NCI-H2196 treated with DMSO at 0.1 percent for 48 hours (cell line): ENCODE measurements at regions not wholly inside any gene's neighbourhood (a gene's known extent, or its start where the extent isn't known, plus 50 kb on each side); places are given as distances from the start of the nearest gene placed in this dataset.

Source experiments
- DNase-seq: peaks from one replicate; lab custom pipeline; 2025; ENCODE audit not compliant: unreplicated experiment; lab: John Stamatoyannopoulos, UW

GRCh38 chr5:8234179-8234770 is 365.3 kb downstream of the MTRR start:
- no peak for DNase-seq

GRCh38 chr5:8238080-8238479 is 369.1 kb downstream of the MTRR start:
- no peak for DNase-seq

DNA sequence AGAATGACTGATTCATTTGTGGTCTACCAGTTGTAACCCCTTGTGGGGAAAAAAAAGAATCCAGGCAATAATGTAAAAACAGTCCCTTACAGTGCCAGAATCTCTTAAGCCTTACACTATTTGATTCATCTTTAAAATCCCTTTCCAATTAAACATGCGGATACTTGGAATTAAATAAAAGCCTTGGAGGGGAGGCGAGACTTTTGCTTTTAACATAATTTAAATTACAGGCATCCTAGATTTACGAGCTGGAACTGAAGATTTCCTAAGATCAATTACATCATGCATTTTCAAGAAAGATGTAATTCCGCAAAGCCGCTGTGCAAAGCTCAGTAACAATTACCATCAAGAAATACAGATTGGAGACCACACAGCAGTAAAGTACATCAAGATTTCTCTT is 370.2 kb downstream of the MTRR start:
- no peak for DNase-seq

GRCh38 chr5:8239646-8240045 is 370.7 kb downstream of the MTRR start:
- no peak for DNase-seq

GRCh38 chr5:8241076-8241475 is 372.1 kb downstream of the MTRR start:
- no peak for DNase-seq

DNA sequence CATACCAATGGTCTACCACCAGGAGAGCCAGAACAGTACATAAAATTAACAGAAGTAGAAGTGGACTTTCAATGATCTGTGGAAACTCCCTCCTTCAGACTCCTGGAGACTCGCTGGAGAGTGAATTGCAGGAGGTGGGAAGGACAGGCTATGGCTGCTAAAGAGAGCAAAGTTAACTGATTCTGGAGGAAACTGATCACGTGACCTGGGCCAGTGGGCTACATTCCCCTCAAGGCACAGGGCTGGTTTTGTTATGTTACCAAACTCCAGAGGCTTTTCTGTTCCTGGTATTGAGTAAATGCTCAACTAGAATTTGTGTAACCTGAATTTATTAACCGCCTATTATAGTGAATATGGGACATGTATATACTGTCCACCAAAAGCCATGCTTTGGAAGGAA is 372.6 kb downstream of the MTRR start:
- no peak for DNase-seq

DNA sequence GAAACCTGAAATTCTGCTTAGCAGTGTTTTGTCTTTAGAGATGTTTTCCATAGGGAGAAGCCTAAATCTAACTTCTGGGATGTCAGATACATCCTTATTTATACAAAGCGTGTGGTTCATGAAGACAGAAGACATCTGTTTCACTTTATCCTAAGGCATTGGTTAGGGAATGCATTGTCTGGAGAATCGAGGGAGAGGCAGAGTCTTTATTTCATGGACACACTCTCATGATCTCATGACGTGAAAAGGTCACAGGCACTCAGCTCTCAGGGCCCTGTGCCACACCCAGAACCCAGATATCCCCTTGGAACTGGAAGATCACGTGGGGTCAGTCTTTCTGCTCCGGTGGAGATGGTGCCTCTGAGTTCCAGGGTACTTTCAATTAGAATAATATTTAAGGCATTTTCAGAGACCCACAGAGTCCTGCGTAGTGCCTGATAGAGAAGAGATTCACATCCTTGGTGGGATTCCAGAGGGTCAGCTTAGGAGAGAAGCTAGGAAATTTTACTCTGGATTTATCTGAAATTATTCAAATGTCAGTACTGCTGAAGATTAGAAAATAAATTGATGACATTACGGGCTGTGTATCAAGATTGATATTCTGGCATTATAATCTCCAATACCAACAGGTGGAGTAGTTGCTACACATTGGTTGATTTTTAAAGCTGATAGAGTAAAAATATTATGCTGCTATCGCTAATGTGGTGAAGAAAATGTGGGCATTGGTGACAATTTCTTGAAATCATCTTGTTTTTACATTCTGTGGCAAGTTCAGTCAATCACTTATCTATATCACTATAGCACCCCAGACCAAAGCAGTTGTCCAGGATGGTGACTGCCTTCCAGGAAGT is 378.3 kb downstream of the MTRR start:
- DNase-seq = no peak

- no peak for DNase-seq
These were observed 384.4 kb downstream of the MTRR start for GRCh38 chr5:8253376-8253775.

DNA sequence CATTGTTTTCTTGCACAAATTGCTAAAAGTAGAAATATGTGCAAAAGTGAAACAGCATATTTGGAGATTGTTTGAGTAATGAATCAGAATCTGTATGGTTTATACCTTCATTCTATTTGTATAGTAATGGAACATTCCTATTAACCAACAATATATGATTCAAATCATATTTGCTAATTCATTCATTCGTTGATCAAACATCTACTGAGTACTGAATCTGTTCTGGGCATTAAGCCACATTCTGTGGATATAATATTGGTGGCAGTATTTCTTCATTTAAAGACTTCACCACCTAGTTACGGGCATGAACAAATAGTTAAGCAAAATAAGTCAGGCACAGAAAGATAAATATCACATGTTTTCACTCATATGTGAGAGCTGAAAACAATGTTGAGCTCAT is 385.7 kb downstream of the MTRR start:
- DNase-seq = no peak

GRCh38 chr5:8258801-8259200 is 389.9 kb downstream of the MTRR start:
- DNase-seq = no peak

DNA sequence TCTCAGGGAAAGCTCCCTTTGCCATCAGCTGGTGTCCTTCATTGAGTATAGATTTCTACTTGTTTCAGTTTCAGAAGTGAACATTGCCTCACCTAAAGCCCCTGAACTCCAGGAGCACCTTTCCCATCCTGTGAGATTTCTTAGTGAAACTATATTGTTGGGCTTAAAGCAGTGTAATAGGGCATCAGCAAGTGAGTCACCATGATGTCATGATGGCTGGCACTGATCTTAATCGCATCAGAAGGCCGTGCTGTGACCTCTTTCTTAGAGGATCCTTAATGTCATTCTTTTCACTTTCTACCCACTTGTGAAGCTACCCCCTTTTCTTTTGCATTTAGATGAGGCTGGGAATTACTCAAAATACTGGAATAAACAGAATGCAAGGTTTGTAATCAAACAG is 401.3 kb downstream of the MTRR start:
- DNase-seq = no peak

GRCh38 chr5:8280711-8281363 is 411.9 kb downstream of the MTRR start:
- DNase-seq = no peak

DNA sequence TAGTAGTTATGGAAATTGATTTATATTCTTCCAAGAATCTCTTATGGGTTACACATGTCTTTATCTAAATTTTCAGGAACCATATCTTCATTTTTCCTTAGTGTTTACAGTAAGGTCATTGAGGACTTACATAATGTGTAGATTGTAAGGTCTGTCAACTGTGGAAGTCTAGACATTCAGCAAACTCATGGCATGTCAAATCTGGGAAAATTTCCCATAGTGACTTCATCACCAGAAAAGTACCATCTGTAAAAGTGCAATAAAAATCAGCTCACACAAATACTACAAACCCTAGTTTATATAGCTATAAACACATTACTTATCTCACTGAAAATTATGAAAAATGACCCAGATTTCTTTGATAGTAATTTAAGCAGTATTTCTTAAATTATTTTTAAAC is 419.4 kb downstream of the MTRR start:
- no peak for DNase-seq

GRCh38 chr5:8288897-8289516 is 420.1 kb downstream of the MTRR start:
- no peak for DNase-seq

DNA sequence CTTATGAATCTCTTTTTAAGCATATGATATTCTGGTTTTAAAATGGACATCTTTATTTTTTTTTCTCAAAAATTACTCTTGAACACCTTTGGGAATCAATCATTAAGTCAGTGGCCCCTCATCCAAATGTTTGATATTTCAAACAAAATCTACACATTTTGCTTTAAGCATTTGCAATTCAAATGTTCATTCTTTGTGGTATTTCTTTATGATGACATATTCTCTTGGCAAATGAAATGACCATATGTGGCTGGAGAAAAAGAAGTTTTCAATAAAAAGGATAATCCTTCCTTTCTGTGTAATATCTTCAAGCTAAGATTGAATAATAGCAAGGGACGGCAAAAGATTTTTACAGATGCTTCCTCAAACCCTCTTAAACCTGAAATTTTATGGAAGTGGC is 420.8 kb downstream of the MTRR start:
- no peak for DNase-seq

GRCh38 chr5:8290721-8291120 is 421.8 kb downstream of the MTRR start:
- no peak for DNase-seq

GRCh38 chr5:8291641-8292040 is 422.7 kb downstream of the MTRR start:
- no peak for DNase-seq

DNA sequence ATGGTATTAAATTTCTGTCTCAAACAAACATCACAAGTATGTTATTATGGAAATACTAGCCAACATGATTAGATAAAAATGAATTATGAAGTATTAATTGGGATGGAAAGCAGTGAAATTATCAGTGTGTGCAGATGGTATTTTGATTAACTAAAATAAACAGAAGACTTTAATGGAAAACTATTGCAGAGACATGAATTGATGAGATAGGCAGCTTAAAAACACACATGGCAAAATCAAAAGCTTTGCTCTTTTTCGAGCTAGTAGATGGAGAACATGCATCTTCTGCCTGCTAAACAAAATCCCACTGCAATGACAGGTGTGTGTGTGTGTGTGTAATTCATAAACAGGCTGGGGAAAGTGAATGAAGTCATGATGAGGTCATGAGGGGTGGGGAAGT is 426.2 kb downstream of the MTRR start:
- DNase-seq = no peak

- no peak for DNase-seq
These were observed 430.8 kb downstream of the MTRR start for GRCh38 chr5:8299716-8300115.

- DNase-seq = no peak
These were observed 435.4 kb downstream of the MTRR start for GRCh38 chr5:8304341-8304740.

GRCh38 chr5:8306288-8306896 is 437.4 kb downstream of the MTRR start:
- no peak for DNase-seq
